ENCODE measurements at regions not wholly inside any gene's neighbourhood (a gene's known extent, or its start where the extent isn't known, plus 50 kb on each side); places are given as distances from the start of the nearest gene placed in this dataset.

GRCh38 chr6:84504025-84504424 is 260.4 kb downstream of the TBX18 start:
- H3K36me3 Mint-ChIP-seq (ENCODE audit: low read depth) = no peaks in the 10 kb centered on the region
- no peaks in the 10 kb centered on the region for H3K4me1 Mint-ChIP-seq
- H3K9me3 Mint-ChIP-seq = peaks cover 6% of the 10 kb centered on the region
- H3K4me3 Mint-ChIP-seq = no peak overlapping the region
- no peak for DNase-seq
- no peaks in the 10 kb centered on the region for H3K27me3 Mint-ChIP-seq
- CTCF ChIA-PET = no interaction called here
- POLR2A ChIA-PET = no interaction called here
- H3K27ac Mint-ChIP-seq = no peak overlapping the region

GRCh38 chr6:84501315-84501714 is 263.1 kb downstream of the TBX18 start:
- Mint-ChIP-seq H3K27me3 (no peaks in the 10 kb centered on the region), H3K9me3 (peaks cover 6% of the 10 kb centered on the region), H3K4me3 (no peak overlapping the region), H3K36me3 (ENCODE audit: low read depth) (no peaks in the 10 kb centered on the region), H3K27ac (no peak overlapping the region), H3K4me1 (no peaks in the 10 kb centered on the region)
- no peak for DNase-seq
- CTCF ChIA-PET = no interaction called here
- POLR2A ChIA-PET = no interaction called here

DNA sequence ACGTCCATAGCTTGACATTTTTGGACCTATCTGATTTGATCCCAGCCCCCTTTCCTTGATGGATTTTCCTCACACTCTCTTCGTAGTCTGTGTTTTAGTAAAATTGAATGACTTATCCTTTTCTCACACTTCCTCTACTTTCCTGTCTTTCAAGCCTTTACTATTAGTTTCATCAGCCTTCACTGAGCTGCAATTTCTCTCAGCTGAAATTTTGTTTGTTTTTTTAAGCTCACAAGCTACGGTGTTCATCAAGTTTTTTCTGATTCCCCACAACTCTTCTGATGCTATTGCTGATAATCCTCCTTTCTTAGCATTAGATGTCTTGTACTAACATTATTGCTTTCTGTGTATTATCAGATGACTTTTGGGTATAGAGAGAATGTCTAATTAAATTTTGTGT is 263.7 kb downstream of the TBX18 start:
- peaks cover 6% of the 10 kb centered on the region for H3K9me3 Mint-ChIP-seq
- no peak for DNase-seq
- H3K4me1 Mint-ChIP-seq = no peaks in the 10 kb centered on the region
- no peak overlapping the region for H3K27ac Mint-ChIP-seq
- POLR2A ChIA-PET = no interaction called here
- no peaks in the 10 kb centered on the region for H3K27me3 Mint-ChIP-seq
- no peaks in the 10 kb centered on the region for H3K36me3 Mint-ChIP-seq (ENCODE audit: low read depth)
- no peak overlapping the region for H3K4me3 Mint-ChIP-seq
- CTCF ChIA-PET = no interaction called here

GRCh38 chr6:84498905-84499304 is 265.5 kb downstream of the TBX18 start:
- Mint-ChIP-seq H3K4me3 (no peak overlapping the region), H3K4me1 (no peaks in the 10 kb centered on the region), H3K27ac (no peak overlapping the region), H3K36me3 (ENCODE audit: low read depth) (no peaks in the 10 kb centered on the region), H3K9me3 (peaks cover 6% of the 10 kb centered on the region), H3K27me3 (no peaks in the 10 kb centered on the region)
- DNase-seq = no peak
- CTCF ChIA-PET = no interaction called here
- POLR2A ChIA-PET = no interaction called here

GRCh38 chr6:84492241-84493165 is 265.1 kb upstream of the CEP162 start:
- no peaks in the 10 kb centered on the region for H3K4me1 Mint-ChIP-seq
- ChIA-PET POLR2A (no interaction called here), CTCF (no interaction called here)
- H3K27me3 Mint-ChIP-seq = no peaks in the 10 kb centered on the region
- DNase-seq = no peak
- H3K4me3 Mint-ChIP-seq = no peak overlapping the region
- no peaks in the 10 kb centered on the region for H3K36me3 Mint-ChIP-seq (ENCODE audit: low read depth)
- H3K27ac Mint-ChIP-seq = no peak overlapping the region
- H3K9me3 Mint-ChIP-seq = peaks cover 5% of the 10 kb centered on the region

DNA sequence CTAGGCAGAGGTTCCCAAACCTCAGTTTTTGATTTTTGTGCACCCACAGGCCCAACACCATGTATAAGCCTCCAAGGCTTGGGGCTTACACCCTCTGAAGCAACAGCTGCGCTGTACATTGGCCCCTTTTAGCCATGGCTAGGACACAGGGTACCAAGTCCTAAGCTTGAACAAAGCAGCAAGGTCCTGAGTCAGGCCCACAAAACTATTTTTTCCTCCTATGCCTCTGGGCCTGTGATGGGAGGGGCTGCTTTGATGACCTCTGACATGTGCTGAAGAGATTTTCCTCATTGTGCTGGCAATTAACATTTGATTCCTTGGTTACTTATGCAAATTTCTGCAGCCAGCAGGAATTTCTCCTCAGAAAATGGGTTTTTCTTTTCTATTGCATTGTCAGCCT is 262.2 kb upstream of the CEP162 start:
- Mint-ChIP-seq H3K9me3 (peaks cover 5% of the 10 kb centered on the region), H3K4me3 (no peak overlapping the region), H3K27me3 (no peaks in the 10 kb centered on the region), H3K27ac (no peak overlapping the region), H3K4me1 (no peaks in the 10 kb centered on the region), H3K36me3 (ENCODE audit: low read depth) (no peaks in the 10 kb centered on the region)
- POLR2A ChIA-PET = no interaction called here
- DNase-seq = no peak
- CTCF ChIA-PET = no interaction called here

GRCh38 chr6:84486526-84486925 is 259.1 kb upstream of the CEP162 start:
- Mint-ChIP-seq H3K9me3 (peaks cover 5% of the 10 kb centered on the region), H3K27ac (no peak overlapping the region), H3K27me3 (no peaks in the 10 kb centered on the region), H3K4me1 (no peaks in the 10 kb centered on the region), H3K36me3 (ENCODE audit: low read depth) (no peaks in the 10 kb centered on the region), H3K4me3 (no peak overlapping the region)
- ChIA-PET CTCF (no interaction called here), POLR2A (no interaction called here)
- no peak for DNase-seq

- no peaks in the 10 kb centered on the region for H3K4me1 Mint-ChIP-seq
- no peaks in the 10 kb centered on the region for H3K36me3 Mint-ChIP-seq (ENCODE audit: low read depth)
- H3K27ac Mint-ChIP-seq = no peak overlapping the region
- ChIA-PET CTCF (no interaction called here), POLR2A (no interaction called here)
- H3K4me3 Mint-ChIP-seq = no peak overlapping the region
- DNase-seq = no peak
- H3K27me3 Mint-ChIP-seq = no peaks in the 10 kb centered on the region
- H3K9me3 Mint-ChIP-seq = no peaks in the 10 kb centered on the region
Observed at GRCh38 chr6:84469144-84469543, 241.7 kb upstream of the CEP162 start.

GRCh38 chr6:84467296-84467695 is 239.9 kb upstream of the CEP162 start:
- POLR2A ChIA-PET = no interaction called here
- H3K36me3 Mint-ChIP-seq (ENCODE audit: low read depth) = no peaks in the 10 kb centered on the region
- no peak for DNase-seq
- H3K9me3 Mint-ChIP-seq = no peaks in the 10 kb centered on the region
- H3K4me3 Mint-ChIP-seq = no peak overlapping the region
- CTCF ChIA-PET = no interaction called here
- H3K27ac Mint-ChIP-seq = no peak overlapping the region
- H3K27me3 Mint-ChIP-seq = no peaks in the 10 kb centered on the region
- no peaks in the 10 kb centered on the region for H3K4me1 Mint-ChIP-seq

DNA sequence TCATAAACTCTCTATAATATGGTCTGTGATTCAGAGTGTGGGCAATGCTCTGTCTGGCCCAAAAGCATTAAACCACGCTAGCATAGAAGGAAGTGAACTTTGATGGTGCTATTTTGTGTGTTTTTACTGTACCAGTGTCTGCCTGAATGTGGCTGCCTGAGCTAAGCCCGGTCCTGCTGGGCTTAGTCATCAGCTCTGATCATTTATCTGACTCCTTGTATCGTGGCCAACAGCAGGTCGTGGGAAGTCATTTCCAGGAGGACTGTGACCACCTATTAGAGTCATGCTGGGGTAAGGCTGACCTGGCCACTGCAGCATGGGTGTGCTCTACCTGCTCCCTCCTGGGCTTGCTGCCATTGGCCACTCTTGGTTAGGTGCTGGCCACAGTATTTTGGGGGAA is 239.1 kb upstream of the CEP162 start:
- POLR2A ChIA-PET = no interaction called here
- no peaks in the 10 kb centered on the region for H3K27me3 Mint-ChIP-seq
- CTCF ChIA-PET = no interaction called here
- H3K27ac Mint-ChIP-seq = no peak overlapping the region
- no peak overlapping the region for H3K4me3 Mint-ChIP-seq
- H3K4me1 Mint-ChIP-seq = no peaks in the 10 kb centered on the region
- no peaks in the 10 kb centered on the region for H3K36me3 Mint-ChIP-seq (ENCODE audit: low read depth)
- no peaks in the 10 kb centered on the region for H3K9me3 Mint-ChIP-seq
- no peak for DNase-seq

DNA sequence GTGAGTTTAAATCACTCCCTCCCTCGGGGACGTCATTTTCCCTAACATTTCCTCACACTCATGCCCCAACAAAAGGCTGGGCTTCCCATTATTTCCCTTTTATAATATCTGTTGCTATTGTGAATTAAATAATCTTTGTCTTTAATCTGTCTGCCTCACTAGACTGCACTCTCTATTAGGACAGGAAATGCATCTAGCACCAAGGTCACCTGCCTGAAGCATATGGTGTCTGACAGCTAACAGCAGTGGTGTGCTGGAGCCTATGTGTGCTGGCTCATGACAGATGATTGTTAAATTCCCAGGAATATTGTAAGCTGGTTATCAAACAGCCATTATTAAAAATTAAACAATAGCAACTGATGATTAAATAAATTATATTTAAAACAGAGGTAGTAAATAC is 237.0 kb upstream of the CEP162 start:
- no peaks in the 10 kb centered on the region for H3K4me1 Mint-ChIP-seq
- no peaks in the 10 kb centered on the region for H3K36me3 Mint-ChIP-seq (ENCODE audit: low read depth)
- H3K4me3 Mint-ChIP-seq = no peak overlapping the region
- H3K27ac Mint-ChIP-seq = no peak overlapping the region
- H3K9me3 Mint-ChIP-seq = no peaks in the 10 kb centered on the region
- POLR2A ChIA-PET = no interaction called here
- H3K27me3 Mint-ChIP-seq = no peaks in the 10 kb centered on the region
- CTCF ChIA-PET = no interaction called here
- no peak for DNase-seq

DNA sequence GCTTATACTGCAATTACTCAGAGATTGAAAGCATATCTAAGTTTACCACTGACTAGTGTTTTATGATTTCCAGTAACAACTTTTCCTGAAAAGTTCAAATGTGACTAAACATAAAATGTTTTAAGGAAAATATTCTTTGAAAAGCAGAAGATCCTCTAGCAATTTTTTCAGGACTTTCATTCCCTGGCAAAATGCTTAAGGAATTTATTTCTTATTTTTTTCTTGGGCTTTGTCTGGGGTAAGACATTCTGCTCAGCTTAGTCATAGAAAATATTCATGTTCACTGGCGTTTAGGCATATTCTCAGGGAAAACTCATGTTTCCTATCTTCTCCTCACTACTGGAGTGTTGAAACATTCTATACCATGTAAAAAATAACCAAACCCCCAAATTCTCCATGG is 235.3 kb upstream of the CEP162 start:
- Mint-ChIP-seq H3K36me3 (ENCODE audit: low read depth) (no peaks in the 10 kb centered on the region), H3K4me1 (no peaks in the 10 kb centered on the region), H3K4me3 (no peak overlapping the region), H3K27me3 (no peaks in the 10 kb centered on the region), H3K9me3 (no peaks in the 10 kb centered on the region), H3K27ac (no peak overlapping the region)
- ChIA-PET CTCF (no interaction called here), POLR2A (no interaction called here)
- no peak for DNase-seq

GRCh38 chr6:84461461-84461860 is 234.0 kb upstream of the CEP162 start:
- no peak overlapping the region for H3K27ac Mint-ChIP-seq
- CTCF ChIA-PET = no interaction called here
- H3K27me3 Mint-ChIP-seq = no peaks in the 10 kb centered on the region
- H3K9me3 Mint-ChIP-seq = no peaks in the 10 kb centered on the region
- H3K4me3 Mint-ChIP-seq = no peak overlapping the region
- DNase-seq = no peak
- H3K4me1 Mint-ChIP-seq = no peaks in the 10 kb centered on the region
- H3K36me3 Mint-ChIP-seq (ENCODE audit: low read depth) = no peaks in the 10 kb centered on the region
- POLR2A ChIA-PET = no interaction called here

DNA sequence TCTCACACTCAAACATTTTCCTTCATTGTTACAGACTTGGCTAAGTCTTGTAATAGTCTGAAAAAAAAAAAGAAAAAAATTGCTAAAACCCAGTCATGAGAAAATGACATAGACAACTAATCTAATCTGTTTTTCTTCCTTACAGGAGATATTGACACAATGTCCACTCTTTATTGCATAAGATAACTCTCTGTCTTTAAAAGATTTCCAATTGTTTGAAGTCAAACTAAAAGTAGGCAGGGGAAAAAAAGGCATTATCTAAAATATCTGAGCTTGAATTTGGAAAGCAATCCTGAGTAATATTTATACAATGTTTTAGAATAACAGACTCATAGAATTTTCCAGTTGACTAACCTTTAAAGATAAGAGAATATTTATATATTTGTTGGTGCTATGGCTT is 233.0 kb upstream of the CEP162 start:
- DNase-seq = no peak
- H3K36me3 Mint-ChIP-seq (ENCODE audit: low read depth) = no peaks in the 10 kb centered on the region
- no peaks in the 10 kb centered on the region for H3K9me3 Mint-ChIP-seq
- ChIA-PET POLR2A (no interaction called here), CTCF (no interaction called here)
- H3K4me1 Mint-ChIP-seq = no peaks in the 10 kb centered on the region
- H3K4me3 Mint-ChIP-seq = no peak overlapping the region
- no peaks in the 10 kb centered on the region for H3K27me3 Mint-ChIP-seq
- H3K27ac Mint-ChIP-seq = no peak overlapping the region
